HEK293T (cell line): ENCODE measurements at regions not wholly inside any gene's neighbourhood (a gene's known extent, or its start where the extent isn't known, plus 50 kb on each side); places are given as distances from the start of the nearest gene placed in this dataset.

ENCODE experiments used
- ARNT ChIP-seq: fragments of 450-650 bp; IDR thresholded peaks from 2 replicates; pipeline ENCODE4 v1.6.1; 2017; ENCODE audit warnings: mild to moderate bottlenecking
- FOXM1 ChIP-seq: fragments of 450-650 bp; IDR thresholded peaks from 2 replicates; pipeline ENCODE4 v1.6.1; 2017; ENCODE audit warnings: mild to moderate bottlenecking, borderline replicate concordance
- NFRKB ChIP-seq: fragments of 450-650 bp; IDR thresholded peaks from 2 replicates; pipeline ENCODE4 v1.6.1; 2016; ENCODE audit warnings: mild to moderate bottlenecking, moderate library complexity
- SP1 ChIP-seq: fragments of 450-650 bp; IDR thresholded peaks from 2 replicates; pipeline ENCODE4 v1.6.1; 2017
- TF ChIP-seq, protein P1 (sequence below): fragments of 450-650 bp; IDR thresholded peaks from 2 replicates; pipeline ENCODE4 v1.6.1; 2016

DNA sequence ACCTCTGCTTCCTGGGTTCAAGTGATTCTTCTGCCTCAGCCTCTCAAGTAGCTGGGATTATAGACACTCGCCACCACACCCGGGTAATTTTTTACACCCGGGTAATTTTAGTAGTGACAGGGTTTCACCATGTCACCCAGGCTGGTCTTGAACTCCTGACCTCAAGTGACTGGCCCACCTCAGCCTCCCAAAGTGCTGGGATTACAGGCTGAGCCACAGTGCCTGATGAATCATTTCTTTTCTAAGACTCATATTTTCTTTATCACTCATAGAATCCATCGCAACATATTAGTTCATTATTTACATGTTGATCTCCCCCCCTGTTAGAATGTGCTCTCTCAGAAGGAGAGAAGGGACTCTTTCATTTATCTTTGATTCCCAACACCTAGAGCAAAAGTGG, 109.5 kb upstream of the PTPRG start:
- TF ChIP-seq, protein P1, sequence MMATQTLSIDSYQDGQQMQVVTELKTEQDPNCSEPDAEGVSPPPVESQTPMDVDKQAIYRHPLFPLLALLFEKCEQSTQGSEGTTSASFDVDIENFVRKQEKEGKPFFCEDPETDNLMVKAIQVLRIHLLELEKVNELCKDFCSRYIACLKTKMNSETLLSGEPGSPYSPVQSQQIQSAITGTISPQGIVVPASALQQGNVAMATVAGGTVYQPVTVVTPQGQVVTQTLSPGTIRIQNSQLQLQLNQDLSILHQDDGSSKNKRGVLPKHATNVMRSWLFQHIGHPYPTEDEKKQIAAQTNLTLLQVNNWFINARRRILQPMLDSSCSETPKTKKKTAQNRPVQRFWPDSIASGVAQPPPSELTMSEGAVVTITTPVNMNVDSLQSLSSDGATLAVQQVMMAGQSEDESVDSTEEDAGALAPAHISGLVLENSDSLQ: no peak
- TF ChIP-seq FOXM1 (no peak), ARNT (no peak), SP1 (no peak), NFRKB (no peak)
